ENCODE measurements at regions not wholly inside any gene's neighbourhood (a gene's known extent, or its start where the extent isn't known, plus 50 kb on each side); places are given as distances from the start of the nearest gene placed in this dataset.

DNA sequence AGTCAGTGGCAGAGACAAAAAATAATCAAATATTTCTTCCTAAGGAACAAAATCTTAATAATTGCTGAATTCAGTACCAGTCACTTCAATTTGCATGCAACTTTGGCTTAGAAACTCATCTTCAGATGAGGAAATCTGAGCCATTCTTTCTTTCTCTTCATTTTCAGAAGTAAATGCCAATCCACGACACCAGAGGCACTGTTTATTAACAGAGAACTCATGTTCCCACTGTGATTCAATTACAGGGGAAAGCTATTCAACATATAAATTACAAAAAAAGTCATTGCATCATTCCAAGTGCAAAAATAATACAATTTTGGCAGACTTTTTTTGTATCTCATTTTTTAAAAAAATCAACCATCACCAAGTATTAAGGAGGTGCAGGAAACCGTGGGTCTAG, 816.1 kb upstream of the TMEM132C start:
- no peak for TF ChIP-seq CTCF (IDR thresholded peaks at IDR 0.05)
- no peak for TF ChIP-seq EZH2 (IDR thresholded peaks at IDR 0.05; ENCODE audit: borderline replicate concordance, insufficient read depth, low read depth, low read length, poor library complexity, severe bottlenecking)

Data from B cell (primary cell).